PC-9 (cell line): ENCODE measurements at regions not wholly inside any gene's neighbourhood (a gene's known extent, or its start where the extent isn't known, plus 50 kb on each side); places are given as distances from the start of the nearest gene placed in this dataset.

Experiments
- BruUV-seq: library from RNA; stranded (reverse); fragments of 400-500 nt; replicated peaks from 2 replicates; lab custom pipeline; 2021; lab: Mats Ljungman, UMichigan
- CTCF ChIA-PET: fragments of 300-600 bp; sonication (Branson Sonifier 250); formaldehyde crosslinking; loops from one replicate; lab custom pipeline; 2022; ENCODE audit warnings: antibody characterized with exemption; lab: Charles Lee
- POLR2A ChIA-PET: fragments of 300-600 bp; sonication (Branson Sonifier 250); formaldehyde crosslinking; loops from one replicate; lab custom pipeline; 2022; ENCODE audit warnings: antibody characterized with exemption; ENCODE audit not compliant: unreplicated experiment; lab: Charles Lee
- DNase-seq, 2 experiments: peaks; one replicate each; pipeline versions ENCODE4 v3.0.0 to v3.0.0-alpha.2; 2015 to 2022; ENCODE audit warnings: mixed read lengths in 1 of 2
- H2AFZ ChIP-seq: fragments of 200-600 bp; sonication (generic); 2 replicates; pipeline ENCODE4 v1.8.1; 2017; ENCODE audit warnings: antibody characterized with exemption
- H3F3A ChIP-seq: fragments of 200-600 bp; sonication (generic); 2 replicates; pipeline ENCODE4 v1.8.1; 2017; ENCODE audit warnings: antibody characterized with exemption, mild to moderate bottlenecking, low read depth; ENCODE audit not compliant: insufficient read depth
- H3K27ac ChIP-seq: fragments of 200-600 bp; sonication (generic); 2 replicates; pipeline ENCODE4 v1.6.1; 2016; ENCODE audit warnings: mixed run types
- H3K27me3 ChIP-seq: fragments of 200-600 bp; sonication (generic); 2 replicates; pipeline ENCODE4 v1.6.1; 2016; ENCODE audit warnings: low read depth, mixed run types; ENCODE audit not compliant: insufficient read depth
- H3K36me3 ChIP-seq: fragments of 200-600 bp; sonication (generic); 2 replicates; pipeline ENCODE4 v1.6.1; 2016; ENCODE audit warnings: low read depth, mixed run types
- H3K4me1 ChIP-seq: fragments of 200-600 bp; sonication (generic); replicated peaks from 2 replicates; pipeline ENCODE4 v1.6.1; 2016; ENCODE audit warnings: mixed run types; ENCODE audit not compliant: insufficient read depth
- H3K4me2 ChIP-seq: fragments of 200-600 bp; sonication (generic); 2 replicates; pipeline ENCODE4 v1.6.1; 2017; ENCODE audit warnings: mixed run types
- H3K4me3 ChIP-seq: fragments of 200-600 bp; sonication (generic); 2 replicates; pipeline ENCODE4 v1.6.1; 2016; ENCODE audit warnings: mixed run types
- H3K79me2 ChIP-seq: fragments of 200-600 bp; sonication (generic); 2 replicates; pipeline ENCODE4 v1.6.1; 2017; ENCODE audit warnings: low read depth, mixed run types
- H3K9me2 ChIP-seq: fragments of 200-600 bp; sonication (generic); 2 replicates; pipeline ENCODE4 v1.8.1; 2017; ENCODE audit warnings: mild to moderate bottlenecking; ENCODE audit not compliant: insufficient read depth
- H3K9me3 ChIP-seq: fragments of 200-600 bp; sonication (generic); 2 replicates; pipeline ENCODE4 v1.8.1; 2016; ENCODE audit warnings: low read depth; ENCODE audit not compliant: insufficient read depth
- H4K20me1 ChIP-seq: fragments of 200-600 bp; sonication (generic); 2 replicates; pipeline ENCODE4 v1.8.1; 2017; ENCODE audit not compliant: insufficient read depth
- CTCF ChIP-seq: fragments of 200-600 bp; sonication (generic); conservative IDR thresholded peaks from 2 replicates; pipeline ENCODE4 v1.6.1; 2017; ENCODE audit warnings: mixed run types, antibody characterized with exemption, mild to moderate bottlenecking, moderate library complexity
- EZH2 ChIP-seq: fragments of 200-600 bp; sonication (generic); IDR thresholded peaks from 2 replicates; pipeline ENCODE4 v1.8.0; 2017; ENCODE audit warnings: antibody characterized with exemption, low read depth
- intact Hi-C: fragments of 100-400 bp; cut with micrococcal nuclease; formaldehyde crosslinking; loops from one replicate; pipeline ENCODE4 v1.10.0; 2022; ENCODE audit not compliant: unreplicated experiment

GRCh38 chr14:37992499-37992898, 215.2 kb upstream of the SSTR1 start:
- Histone ChIP-seq H2AFZ (no peak overlapping the region), H3K27ac (no peak overlapping the region), H3K27me3 (no peaks in the 10 kb centered on the region), H3K4me2 (no peak overlapping the region), H3F3A (no peaks in the 10 kb centered on the region), H4K20me1 (no peaks in the 10 kb centered on the region), H3K9me3 (no peaks in the 10 kb centered on the region), H3K4me3 (no peak overlapping the region), H3K79me2 (no peaks in the 10 kb centered on the region), H3K9me2 (no peaks in the 10 kb centered on the region), H3K4me1 (no peaks in the 10 kb centered on the region), H3K36me3 (no peaks in the 10 kb centered on the region)
- POLR2A ChIA-PET = no interaction called here
- BruUV-seq = no TSS peak
- intact Hi-C loops = no loop called here
- TF ChIP-seq EZH2 = no peak
- TF ChIP-seq CTCF = no peak
- no peak for DNase-seq
- CTCF ChIA-PET = no interaction called here

DNA sequence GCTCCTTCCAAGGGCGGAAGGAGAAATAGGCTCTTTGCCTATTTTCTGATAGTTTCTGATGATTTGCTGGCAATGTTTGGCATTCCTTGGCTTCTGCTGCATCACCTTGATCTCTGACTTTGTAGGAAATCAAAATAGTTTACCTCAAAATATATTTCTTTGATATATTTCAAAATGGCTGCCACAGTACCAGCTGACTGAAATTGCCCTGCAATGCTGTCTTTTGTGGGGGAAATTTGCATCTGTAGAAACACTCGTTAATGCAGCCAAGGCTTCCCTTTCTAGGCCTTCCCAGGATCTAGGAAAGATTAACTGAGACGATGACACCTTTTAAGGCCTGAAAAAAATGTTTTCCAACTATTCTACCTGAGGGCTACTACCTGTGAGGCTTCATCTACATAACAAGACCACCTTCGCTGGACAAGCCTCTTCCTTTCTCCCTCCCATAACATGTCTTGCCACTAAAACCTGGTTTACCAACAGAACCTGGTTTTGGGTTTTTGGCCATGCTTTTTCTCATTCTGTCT, 212.8 kb upstream of the SSTR1 start:
- Histone ChIP-seq H3K9me2 (no peaks in the 10 kb centered on the region), H2AFZ (no peak overlapping the region), H3K4me2 (no peak overlapping the region), H4K20me1 (no peaks in the 10 kb centered on the region), H3K27me3 (no peaks in the 10 kb centered on the region), H3K27ac (no peak overlapping the region), H3K79me2 (no peaks in the 10 kb centered on the region), H3K36me3 (no peaks in the 10 kb centered on the region), H3F3A (no peaks in the 10 kb centered on the region), H3K4me3 (no peak overlapping the region), H3K4me1 (no peaks in the 10 kb centered on the region), H3K9me3 (no peaks in the 10 kb centered on the region)
- TF ChIP-seq EZH2 = no peak
- TF ChIP-seq CTCF = no peak
- ChIA-PET POLR2A (interaction anchor here (0.6 kb wide), 1 partner anchor 764 kb away, joined by 9 read pairs; no protein-coding TSS in a partner anchor), CTCF (no interaction called here)
- BruUV-seq = no TSS peak
- DNase-seq = no peak
- intact Hi-C loops = no loop called here

- POLR2A ChIA-PET = no interaction called here
- CTCF ChIA-PET = no interaction called here
- no peak for DNase-seq
- H2AFZ ChIP-seq = no peak overlapping the region
- no TSS peak for BruUV-seq
- H3K9me2 ChIP-seq = no peaks in the 10 kb centered on the region
- intact Hi-C loops = no loop called here
- no peaks in the 10 kb centered on the region for H3K36me3 ChIP-seq
- H4K20me1 ChIP-seq = no peaks in the 10 kb centered on the region
- H3K4me2 ChIP-seq = no peak overlapping the region
- H3K79me2 ChIP-seq = no peaks in the 10 kb centered on the region
- no peak overlapping the region for H3K4me3 ChIP-seq
- H3K4me1 ChIP-seq = no peaks in the 10 kb centered on the region
- H3K27ac ChIP-seq = no peak overlapping the region
- H3K9me3 ChIP-seq = no peaks in the 10 kb centered on the region
- no peaks in the 10 kb centered on the region for H3K27me3 ChIP-seq
- H3F3A ChIP-seq = no peaks in the 10 kb centered on the region
- TF ChIP-seq EZH2 = no peak
- no peak for TF ChIP-seq CTCF
Observed at GRCh38 chr14:37997017-37997416, 210.7 kb upstream of the SSTR1 start.
